Fibroblast of skin of left biceps (primary cell): ENCODE measurements at regions not wholly inside any gene's neighbourhood (a gene's known extent, or its start where the extent isn't known, plus 50 kb on each side); places are given as distances from the start of the nearest gene placed in this dataset.

ENCODE experiments used
- DNase-seq, 2 experiments: peaks; one replicate each; pipeline ENCODE4 v3.0.0-alpha.2; 2013; ENCODE audit warnings: low read depth in 2 of 2

DNA sequence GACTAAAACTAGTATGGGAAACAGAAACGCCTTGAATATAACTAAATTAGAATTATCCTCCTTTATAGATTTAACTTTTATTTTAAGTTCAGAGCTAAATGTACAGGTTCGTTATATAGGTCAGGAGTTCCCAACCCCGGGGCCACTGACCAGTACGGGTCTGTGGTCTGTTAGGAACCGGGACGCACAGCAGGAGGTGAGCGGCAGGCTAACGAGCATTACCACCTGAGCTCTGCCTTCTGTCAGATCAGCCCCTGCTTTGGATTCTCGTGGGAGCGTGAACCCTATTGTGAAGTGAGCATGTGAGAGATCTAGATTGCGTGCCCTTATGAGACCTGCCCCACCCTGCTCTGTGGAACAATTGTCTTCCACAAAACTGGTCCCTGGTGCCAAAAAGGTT is 51.0 kb downstream of the FAT4 start:
- no peak for DNase-seq

DNA sequence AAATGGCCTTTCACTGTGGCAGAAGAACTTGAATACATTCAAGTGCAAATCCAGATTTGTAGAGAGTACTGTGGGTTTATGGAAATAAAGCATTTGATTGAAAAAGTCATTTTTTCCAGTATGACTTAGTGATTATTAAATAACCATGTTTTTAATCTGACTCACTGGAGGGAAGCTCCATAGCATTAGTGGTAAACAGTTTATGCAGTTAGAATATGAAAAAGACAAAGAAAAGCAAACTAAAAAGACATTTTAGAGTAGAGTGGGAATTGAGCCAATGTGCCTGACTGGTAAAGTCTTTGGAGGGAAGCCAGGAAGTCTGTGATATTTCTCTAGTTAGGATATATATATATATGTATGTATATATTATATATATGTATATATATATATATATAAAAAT is 53.4 kb downstream of the FAT4 start:
- DNase-seq = peak in 1 of 2 experiments; percentile 23

DNA sequence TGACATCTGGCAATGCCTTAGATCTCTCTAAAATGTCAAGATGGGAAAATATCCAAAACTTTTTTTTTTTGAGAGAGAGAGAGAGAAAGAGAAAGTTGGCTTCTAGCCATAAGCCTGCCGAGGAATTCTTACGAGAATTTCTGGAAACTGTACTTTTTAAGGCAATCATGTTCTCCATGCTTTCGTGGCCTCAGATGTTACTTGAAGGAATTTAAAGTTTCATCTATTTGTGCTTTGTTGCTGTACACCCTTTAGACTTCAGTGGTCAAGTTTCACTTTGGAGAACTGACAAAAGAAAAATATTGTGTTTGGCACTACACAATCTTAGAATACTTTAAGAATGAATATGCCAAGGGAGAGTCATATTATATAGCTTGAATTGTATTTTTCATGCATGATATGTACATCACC is 53.9 kb downstream of the FAT4 start:
- DNase-seq = peak; percentile 76 to 81

DNA sequence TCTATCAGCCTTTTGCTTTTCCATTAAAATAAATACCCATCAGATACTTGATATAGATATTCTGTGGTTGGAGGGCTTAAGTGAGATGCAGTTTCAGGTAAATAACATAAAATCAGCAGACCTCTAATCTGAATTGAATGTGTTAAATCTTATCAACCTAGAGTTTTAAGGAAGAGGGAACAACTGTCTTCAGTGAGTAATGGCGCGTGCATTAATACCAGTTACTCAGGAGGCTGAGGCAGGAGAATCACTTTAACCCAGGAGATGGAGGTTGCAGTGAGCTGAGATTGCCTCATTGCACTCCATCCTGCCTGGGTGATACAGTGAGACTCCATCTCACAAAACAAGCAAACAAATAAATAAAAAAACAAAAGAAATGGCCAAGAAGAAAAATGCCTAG is 54.3 kb downstream of the FAT4 start:
- no peak for DNase-seq

DNA sequence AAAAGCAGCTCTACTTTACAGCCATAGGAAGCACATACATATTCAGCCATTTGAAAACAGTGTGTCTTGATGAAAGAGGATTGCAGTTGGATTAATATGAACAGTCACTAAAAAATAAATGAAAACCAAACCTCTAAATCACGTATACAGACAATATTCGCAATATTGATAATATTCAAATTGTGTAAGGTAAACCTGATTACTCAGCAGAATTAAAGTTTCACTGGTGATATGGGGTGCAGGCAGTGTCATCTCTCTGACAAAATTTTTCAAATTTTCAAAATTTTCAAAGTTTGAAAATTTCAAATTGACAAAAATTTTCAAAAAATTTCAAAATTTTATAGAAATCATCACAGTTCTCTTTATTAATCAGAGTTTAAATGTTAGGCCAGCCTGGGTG is 55.7 kb downstream of the FAT4 start:
- no peak for DNase-seq

DNA sequence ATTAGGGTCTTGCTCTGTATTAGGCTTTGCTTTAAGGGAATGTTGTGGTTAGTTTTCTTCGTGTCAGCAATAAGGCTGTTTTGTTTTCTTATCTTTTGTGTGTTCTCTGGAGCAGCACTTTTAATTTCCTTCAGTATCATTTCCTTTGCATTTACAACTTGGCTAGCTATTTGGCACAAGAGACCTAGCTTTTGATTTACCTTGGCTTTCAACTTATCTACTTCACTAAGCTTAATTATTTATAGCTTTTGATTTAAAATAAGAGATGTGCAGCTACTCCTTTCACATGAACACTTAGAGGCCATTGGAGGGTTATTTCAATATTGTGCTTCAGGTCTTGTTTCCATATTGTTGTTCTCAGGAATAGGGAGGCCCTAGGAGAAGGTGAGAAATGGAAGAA is 68.2 kb downstream of the FAT4 start:
- DNase-seq = no peak

DNA sequence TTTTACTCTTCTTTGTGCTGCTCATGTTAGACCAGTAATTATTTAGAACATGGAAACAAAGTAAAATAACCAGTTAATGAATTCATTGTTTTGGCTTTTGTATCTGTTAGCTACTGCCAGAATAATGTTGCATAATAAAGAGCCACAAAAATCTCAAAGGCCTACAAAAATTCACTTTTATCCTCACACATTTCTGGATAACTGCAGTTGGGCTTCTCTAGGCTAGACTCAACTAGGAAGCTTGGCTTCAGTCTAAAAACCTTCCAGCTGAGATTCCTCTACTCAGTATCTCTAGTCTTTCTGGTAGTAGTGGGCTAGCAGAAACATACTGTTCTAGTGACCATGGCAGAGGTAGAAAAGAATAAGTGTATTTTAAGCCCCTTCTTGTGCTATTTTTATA is 73.0 kb downstream of the FAT4 start:
- DNase-seq = no peak

DNA sequence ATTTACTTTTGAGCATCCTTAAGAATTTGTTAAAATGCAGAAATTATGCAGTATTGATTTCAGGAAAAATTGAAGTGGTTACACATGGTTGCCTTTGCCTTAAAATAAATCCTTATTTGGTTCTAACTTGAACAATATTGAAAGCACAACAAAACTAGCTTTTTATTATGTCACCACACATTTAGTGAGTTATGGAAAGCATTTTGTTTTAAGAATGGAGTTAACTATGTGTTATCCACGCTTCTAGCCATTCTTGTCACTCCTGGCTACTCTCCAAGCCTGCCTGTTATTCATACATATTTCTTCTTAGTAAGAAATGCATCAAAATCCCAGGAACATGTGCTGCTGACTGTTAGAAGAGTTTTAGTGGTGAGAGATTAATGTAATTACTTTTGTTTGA is 73.9 kb downstream of the FAT4 start:
- DNase-seq = peak; percentile 91 to 94

DNA sequence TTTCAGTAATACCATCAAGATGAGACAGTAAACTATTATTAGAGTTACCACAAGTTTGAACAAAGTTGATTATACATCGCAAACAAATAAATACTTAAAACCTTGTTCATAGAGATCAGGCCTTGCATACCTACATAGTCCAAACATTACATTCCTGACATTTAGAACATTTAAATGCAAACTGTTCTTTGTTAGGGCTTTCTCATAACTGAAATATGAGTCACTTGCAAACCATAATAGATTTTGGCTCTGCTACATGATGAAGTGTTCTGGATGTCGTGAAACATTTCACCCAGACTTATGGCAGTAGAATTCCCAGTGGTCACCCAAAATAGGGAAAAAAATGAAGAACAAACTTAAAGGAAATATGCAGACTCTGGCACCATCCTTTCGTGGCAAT is 75.0 kb downstream of the FAT4 start:
- peak; percentile 92 to 95 for DNase-seq

DNA sequence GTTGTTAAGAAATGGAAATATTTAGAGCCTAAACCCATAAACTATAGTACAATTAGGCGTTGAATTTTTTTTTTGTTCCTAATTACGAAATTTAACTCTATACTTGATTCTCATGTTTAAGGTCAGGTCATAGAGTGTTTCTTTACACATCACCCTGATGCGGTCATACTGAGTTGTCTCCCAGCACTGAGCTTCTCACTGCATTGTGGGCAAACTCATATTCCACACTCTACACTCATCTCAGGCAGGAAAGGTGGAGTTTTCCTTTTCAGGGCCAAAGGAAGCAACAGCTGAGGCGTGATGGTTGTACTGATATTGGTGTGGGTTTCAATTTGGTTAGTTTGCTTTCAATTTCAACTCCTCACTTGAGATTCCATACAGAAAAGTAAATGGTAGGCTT is 75.4 kb downstream of the FAT4 start:
- DNase-seq = peak in 1 of 2 experiments; percentile 30

DNA sequence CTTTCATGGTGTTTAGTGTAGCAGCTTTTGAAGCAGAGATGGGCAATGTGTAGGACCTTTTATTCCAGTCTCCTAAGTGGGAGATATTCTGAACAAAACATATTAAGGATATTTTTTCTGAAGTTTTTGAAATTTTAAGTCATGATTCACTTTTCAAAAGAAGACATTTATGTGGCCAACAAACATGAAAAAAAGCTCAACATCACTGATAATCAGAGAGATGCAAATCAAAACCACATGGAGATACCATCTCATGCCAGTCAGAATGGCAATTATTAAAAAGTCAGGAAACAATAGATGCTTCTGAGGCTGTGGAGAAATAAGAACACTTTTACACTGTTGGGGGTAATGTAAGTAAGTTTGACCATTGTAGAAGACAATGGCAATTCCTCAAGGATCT is 76.0 kb downstream of the FAT4 start:
- DNase-seq = no peak

DNA sequence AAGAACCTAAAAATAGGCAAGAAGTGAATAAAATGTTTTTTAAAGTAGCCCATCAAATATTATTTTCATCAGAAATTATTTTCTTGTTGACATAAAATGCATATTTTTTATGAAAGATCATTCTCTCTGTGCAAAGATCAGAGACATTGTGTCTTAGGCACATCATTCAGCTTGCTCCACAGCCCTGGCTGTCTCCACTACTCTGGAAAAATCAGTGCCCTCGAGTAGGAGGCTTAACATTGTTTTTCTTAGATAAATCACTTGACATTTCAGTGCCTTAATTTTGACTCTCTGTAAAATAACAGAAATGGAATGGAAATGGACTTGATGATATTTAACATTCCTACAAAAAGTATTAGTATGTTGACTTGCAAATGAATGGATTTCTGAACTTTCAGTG is 77.9 kb downstream of the FAT4 start:
- DNase-seq = no peak

DNA sequence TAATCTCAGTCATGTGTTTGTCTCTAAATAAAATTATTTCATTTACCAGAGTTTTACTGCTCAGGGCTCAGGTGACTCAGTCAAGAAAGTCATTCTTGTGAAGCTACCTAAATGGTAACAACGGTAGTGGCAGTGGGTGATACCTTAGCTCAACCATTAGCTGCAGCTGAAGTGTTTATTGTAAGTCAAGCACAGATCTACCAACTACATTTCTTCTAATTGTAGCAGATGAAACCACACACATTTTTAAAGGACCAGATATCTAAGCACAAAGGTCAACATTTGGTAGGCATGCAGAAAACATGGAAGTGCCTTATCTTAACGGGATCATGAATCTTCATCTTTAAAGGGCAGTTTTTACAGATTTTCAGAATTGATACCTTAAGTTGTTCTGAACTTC is 79.1 kb downstream of the FAT4 start:
- DNase-seq = no peak

DNA sequence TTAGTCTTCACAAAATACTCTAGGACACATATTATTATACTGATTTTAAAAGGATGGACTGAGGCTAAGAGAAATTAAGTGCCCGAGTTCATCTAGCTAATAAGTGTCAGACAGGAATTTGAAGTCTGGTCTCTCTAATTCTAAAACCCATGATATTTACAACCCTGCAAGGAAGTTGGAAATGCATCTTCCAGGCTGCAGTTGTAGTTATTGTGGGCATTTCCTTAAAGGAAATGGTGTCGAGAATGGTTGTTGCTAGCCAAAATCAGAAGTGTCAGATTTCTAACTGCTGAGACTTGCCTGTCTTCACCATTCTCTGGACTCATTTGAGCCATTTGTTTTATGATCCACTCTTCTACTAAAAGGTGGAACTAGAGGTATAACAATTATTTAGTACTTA is 82.5 kb downstream of the FAT4 start:
- DNase-seq = no peak

DNA sequence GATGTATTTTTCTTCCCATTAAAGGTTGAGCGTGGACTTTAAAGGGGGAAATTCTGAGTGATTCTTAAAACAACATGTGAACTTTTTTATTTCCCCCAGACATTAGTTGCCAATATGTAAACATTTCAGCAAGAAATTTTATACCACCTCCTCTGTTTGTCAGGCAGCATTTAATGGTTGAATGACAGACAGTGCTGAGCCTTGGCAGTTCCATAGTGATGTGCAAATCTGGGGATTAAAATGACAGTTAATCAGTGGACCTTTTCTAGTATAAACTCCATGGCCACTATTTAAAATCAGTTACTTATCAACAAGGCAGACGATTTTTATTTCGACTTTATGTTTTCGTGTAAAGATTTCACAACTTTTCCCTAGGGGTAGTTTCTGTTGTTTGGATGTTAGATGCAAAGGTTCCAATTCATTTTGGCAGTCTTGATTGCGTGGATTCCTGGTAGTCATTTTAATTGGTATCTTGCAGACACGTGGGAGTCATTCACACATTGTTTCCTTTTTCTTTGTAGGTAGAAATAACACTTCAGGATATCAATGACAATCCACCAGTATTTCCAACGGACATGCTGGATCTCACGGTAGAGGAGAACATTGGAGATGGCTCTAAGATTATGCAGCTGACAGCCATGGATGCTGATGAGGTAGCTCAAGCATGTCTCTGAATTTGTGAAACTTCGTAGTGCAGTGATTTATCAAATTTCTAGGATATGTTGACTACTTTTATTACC is 83.7 kb downstream of the FAT4 start:
- no peak for DNase-seq

DNA sequence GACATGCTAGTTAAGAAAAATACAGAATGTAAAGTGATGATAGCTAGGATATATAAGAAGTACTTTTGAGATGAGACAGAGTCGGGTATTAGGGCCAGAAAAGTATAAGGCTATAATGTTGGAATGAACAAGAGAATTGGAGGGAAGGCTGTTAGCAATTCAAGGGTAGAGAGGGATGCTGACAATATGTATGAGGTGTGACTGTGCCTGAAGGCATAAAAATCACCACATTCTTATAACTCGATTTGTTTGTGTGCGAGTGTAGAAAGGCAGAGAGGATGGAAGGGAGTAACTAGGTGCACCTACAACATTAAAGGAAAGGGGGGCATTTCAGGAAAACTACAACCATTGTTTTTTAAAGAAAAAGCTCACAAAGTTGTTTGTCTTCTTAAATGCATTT is 86.0 kb downstream of the FAT4 start:
- no peak for DNase-seq

DNA sequence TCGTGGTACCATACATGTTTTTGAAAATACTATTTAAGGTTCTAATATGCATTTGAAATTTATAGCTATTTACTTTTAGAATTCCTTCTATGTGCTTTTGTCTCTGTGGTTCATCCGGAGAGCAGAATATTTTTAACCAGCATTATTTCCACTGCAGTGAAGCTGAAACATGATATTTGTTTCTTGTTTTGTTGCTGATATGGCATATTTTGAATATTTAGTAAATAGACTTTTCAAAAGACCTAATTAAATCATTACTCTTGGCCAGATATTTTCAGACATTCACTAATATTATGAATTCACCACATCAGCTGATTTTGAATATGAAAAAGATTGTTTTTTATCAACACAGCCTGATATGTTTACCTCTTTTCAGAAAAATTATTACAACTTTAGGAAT is 87.0 kb downstream of the FAT4 start:
- no peak for DNase-seq

DNA sequence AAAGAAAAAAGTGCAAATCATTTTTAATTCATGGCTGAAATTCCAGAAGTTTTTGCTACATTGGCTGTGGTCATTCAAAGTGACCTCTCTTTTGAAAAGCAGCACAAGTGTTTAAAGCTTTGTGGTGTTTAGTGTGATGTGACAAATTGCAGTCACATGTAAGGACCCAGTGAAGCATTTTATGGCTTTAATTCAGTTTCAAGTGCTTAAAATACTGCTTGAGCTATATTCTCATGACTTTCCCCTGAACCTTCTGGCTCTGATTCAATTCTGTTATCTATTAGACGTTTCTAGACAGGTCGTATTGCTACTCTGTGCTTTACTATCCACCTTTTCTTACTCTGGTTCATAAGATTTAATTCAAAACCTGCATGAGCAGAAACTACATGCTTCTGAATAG is 105.8 kb downstream of the FAT4 start:
- DNase-seq = no peak

DNA sequence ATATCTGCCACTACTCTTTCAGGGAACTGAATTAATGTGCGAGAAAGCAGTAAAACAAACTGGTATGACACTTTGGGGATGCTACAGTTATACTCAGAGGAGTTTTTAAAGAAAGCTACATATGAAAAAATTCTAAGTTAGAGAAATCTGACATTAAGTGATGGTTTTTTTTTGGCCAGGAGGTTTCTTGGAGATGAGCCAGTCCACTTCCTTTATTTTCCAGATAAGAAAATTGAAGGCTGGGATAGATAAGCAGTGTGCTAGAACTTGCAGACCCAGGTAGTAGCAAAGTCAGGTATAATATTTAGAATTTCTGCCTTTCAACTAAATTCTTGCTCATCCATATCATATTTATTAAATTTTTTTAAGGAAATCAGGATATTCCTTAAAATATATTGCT is 106.8 kb downstream of the FAT4 start:
- no peak for DNase-seq

DNA sequence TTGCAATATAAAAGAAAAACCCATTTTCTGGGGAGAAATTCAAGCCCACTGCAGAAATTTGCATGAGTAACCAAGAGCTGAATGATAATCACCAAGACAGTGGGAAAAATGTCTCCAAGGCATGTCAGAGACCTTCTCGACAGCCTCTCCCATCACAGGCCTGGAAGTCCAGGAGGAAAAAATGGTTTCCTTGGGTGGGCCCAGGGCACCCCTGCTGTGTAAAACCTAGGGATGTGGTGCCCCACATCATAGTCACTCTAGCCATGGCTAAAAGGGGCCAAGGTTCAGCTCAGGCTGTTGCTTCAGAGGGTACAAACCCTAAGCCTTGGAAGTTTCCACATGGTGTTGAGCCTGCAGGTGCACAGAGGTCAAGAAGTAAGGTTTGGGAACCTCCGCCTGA is 108.4 kb downstream of the FAT4 start:
- no peak for DNase-seq

DNA sequence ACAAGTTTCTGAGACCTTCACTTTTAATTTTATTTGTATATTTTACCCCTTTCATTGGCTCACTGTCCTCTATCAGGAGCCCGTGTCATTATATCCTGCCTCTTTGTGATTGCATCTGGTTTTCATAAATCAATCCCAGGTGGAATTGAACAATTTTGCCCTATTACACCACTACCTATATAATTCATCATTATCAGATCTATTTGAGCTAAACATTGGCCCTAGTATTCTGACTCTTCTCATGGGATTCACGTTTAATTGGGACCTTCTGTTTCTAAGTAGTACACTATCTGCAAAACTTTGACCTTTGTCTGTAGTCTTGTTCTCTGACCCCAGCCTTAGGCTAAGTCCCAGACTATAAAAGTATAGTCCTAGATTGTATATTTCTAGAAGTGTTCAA is 114.1 kb downstream of the FAT4 start:
- no peak for DNase-seq

DNA sequence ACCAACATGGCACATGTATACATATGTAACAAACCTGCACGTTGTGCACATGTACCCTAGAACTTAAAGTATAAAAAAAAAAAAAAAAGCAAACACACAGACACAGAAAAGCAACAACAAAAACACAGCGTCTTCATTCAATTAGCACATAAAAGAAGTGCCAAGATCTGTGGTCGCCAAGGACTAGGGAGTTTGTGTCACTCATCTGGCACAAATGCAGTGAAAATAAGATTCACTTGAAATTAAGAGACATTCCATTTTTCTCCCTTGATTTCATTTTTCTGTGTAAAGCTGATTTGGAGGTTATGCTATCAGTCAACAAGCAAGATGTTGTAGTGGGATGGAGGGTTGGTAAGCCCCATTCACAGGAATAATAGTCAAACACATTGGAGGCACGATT is 115.3 kb downstream of the FAT4 start:
- no peak for DNase-seq

DNA sequence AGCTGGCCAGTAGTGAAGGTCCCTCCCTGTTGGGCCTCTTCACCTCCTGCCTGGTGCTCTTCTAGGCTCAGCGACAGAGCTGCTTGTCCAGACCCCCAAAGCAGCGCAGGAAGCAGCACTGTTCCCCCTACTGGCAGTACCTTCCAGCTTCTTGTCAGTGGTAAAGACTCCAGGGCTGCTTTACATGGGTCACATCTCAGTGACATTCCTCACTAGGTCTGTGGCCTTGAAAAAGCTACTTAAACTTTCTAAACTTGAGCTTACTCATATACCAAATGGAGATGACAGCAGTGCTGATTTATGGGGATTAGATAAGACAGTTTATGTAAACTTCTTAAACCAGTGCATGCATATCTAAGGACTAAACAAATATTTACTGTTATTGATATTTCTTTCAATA is 117.3 kb downstream of the FAT4 start:
- DNase-seq = no peak

DNA sequence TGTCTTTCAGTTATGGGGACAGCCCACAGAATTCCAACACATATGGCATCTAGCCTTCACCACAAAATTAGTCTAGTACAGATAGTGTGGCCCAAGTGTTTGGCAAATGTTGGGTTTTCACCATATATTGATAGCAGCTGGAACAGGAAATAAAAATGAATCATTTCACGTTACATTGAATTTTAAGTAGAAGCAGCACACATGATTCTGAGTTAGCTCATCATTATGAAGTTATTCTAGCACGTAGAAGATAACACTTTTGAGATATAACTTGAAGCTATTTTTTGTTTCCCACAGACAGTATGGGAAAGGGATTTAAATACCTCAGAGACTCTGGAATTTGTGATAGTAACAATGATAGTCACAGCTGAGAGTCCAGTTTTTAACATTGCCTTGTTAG is 118.7 kb downstream of the FAT4 start:
- peak; percentile 67 to 68 for DNase-seq
